ENCODE measurements at regions not wholly inside any gene's neighbourhood (a gene's known extent, or its start where the extent isn't known, plus 50 kb on each side); places are given as distances from the start of the nearest gene placed in this dataset.

- no peak for TF ChIP-seq EZH2phosphoT487 (IDR thresholded peaks at IDR 0.05; ENCODE audit: low read length)
- no peaks in the 10 kb centered on the region for H3K36me3 ChIP-seq (replicated peaks; ENCODE audit: insufficient read depth, low read length)
These were observed 151.1 kb upstream of the JAG1 start for GRCh38 chr20:10824750-10825500.

GRCh38 chr20:10826111-10826510, 152.3 kb upstream of the JAG1 start:
- no peaks in the 10 kb centered on the region for H3K79me2 ChIP-seq (ENCODE audit: low read length)
- no peak overlapping the region for H3K9ac ChIP-seq (ENCODE audit: low read length)
- no peak overlapping the region for H3K27ac ChIP-seq (ENCODE audit: low read length)
- no peaks in the 10 kb centered on the region for H3F3A ChIP-seq (ENCODE audit: insufficient read depth, low read length)
- no peak overlapping the region for H3K4me2 ChIP-seq (ENCODE audit: low read depth, low read length)
- H3K9me3 ChIP-seq (replicated peaks; ENCODE audit: insufficient read depth, low read length): no peaks in the 10 kb centered on the region
- TF ChIP-seq EZH2phosphoT487 (IDR thresholded peaks at IDR 0.05; ENCODE audit: low read length): no peak
- no peak for TF ChIP-seq CTCF (IDR thresholded peaks at IDR 0.05; ENCODE audit: low read length)
- no peak for TF ChIP-seq EZH2 (optimal IDR thresholded peaks at IDR 0.05; ENCODE audit: low read depth, low read length)
- H3K4me3 ChIP-seq (ENCODE audit: low read length): no peak overlapping the region
- H4K20me1 ChIP-seq (ENCODE audit: insufficient read depth, low read length): no peaks in the 10 kb centered on the region
- H3K27me3 ChIP-seq (replicated peaks; ENCODE audit: insufficient read depth, low read length): no peaks in the 10 kb centered on the region
- no peak for DNase-seq
- H3K4me1 ChIP-seq (ENCODE audit: low read length): no peaks in the 10 kb centered on the region
- H3K9me2 ChIP-seq (replicated peaks; ENCODE audit: insufficient read depth, low read length): no peaks in the 10 kb centered on the region
- H2AFZ ChIP-seq (ENCODE audit: low read length): no peak overlapping the region
- no peaks in the 10 kb centered on the region for H3K36me3 ChIP-seq (replicated peaks; ENCODE audit: insufficient read depth, low read length)

More at GRCh38 chr20:10824750-10825500, 151.1 kb upstream of the JAG1 start:
- Histone ChIP-seq H3K4me1 (ENCODE audit: low read length) (no peaks in the 10 kb centered on the region), H4K20me1 (ENCODE audit: insufficient read depth, low read length) (no peaks in the 10 kb centered on the region), H3K4me3 (ENCODE audit: low read length) (no peak overlapping the region), H3K9me2 (replicated peaks; ENCODE audit: insufficient read depth, low read length) (no peaks in the 10 kb centered on the region), H3K4me2 (ENCODE audit: low read depth, low read length) (no peak overlapping the region), H3K9ac (ENCODE audit: low read length) (no peak overlapping the region), H3K27ac (ENCODE audit: low read length) (no peak overlapping the region), H3K27me3 (replicated peaks; ENCODE audit: insufficient read depth, low read length) (no peaks in the 10 kb centered on the region), H3K9me3 (replicated peaks; ENCODE audit: insufficient read depth, low read length) (no peaks in the 10 kb centered on the region), H3F3A (ENCODE audit: insufficient read depth, low read length) (no peaks in the 10 kb centered on the region), H3K79me2 (ENCODE audit: low read length) (no peaks in the 10 kb centered on the region), H2AFZ (ENCODE audit: low read length) (no peak overlapping the region)
- no peak for DNase-seq

- no peak overlapping the region for H3K27ac ChIP-seq (ENCODE audit: low read length)
These were observed 154.4 kb upstream of the JAG1 start for GRCh38 chr20:10828180-10828579.

More at GRCh38 chr20:10828180-10828579, 154.4 kb upstream of the JAG1 start:
- Histone ChIP-seq H3F3A (ENCODE audit: insufficient read depth, low read length) (no peaks in the 10 kb centered on the region), H2AFZ (ENCODE audit: low read length) (no peak overlapping the region), H4K20me1 (ENCODE audit: insufficient read depth, low read length) (no peaks in the 10 kb centered on the region), H3K9ac (ENCODE audit: low read length) (no peak overlapping the region), H3K4me1 (ENCODE audit: low read length) (no peaks in the 10 kb centered on the region), H3K79me2 (ENCODE audit: low read length) (no peaks in the 10 kb centered on the region), H3K9me3 (replicated peaks; ENCODE audit: insufficient read depth, low read length) (no peaks in the 10 kb centered on the region), H3K36me3 (replicated peaks; ENCODE audit: insufficient read depth, low read length) (no peaks in the 10 kb centered on the region), H3K4me2 (ENCODE audit: low read depth, low read length) (no peak overlapping the region), H3K27me3 (replicated peaks; ENCODE audit: insufficient read depth, low read length) (no peaks in the 10 kb centered on the region), H3K9me2 (replicated peaks; ENCODE audit: insufficient read depth, low read length) (no peaks in the 10 kb centered on the region), H3K4me3 (ENCODE audit: low read length) (no peak overlapping the region)
- TF ChIP-seq EZH2phosphoT487 (IDR thresholded peaks at IDR 0.05; ENCODE audit: low read length) (no peak), EZH2 (optimal IDR thresholded peaks at IDR 0.05; ENCODE audit: low read depth, low read length) (no peak), CTCF (IDR thresholded peaks at IDR 0.05; ENCODE audit: low read length) (no peak)
- DNase-seq: no peak
